ENCODE measurements at regions not wholly inside any gene's neighbourhood (a gene's known extent, or its start where the extent isn't known, plus 50 kb on each side); places are given as distances from the start of the nearest gene placed in this dataset.

DNA sequence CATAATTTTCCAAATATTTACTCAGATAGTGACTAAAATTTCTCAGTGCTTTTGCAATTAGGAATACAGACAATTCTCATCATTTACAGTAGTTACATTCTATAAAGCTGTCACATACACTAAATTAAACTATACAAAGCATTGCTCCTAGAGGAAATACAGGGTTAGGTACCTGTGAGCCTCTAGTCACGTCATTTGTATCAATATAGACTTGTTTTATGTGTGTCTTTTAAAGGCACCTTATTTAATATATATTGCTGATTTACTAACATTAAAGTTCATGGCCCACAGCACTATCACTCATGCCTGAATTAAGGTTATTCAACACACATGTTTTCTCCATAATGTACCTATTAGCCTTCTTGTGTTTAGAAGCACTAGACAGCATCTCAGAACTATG lies 78.7 kb downstream of the PABPC4L start:
- POLR2A ChIA-PET, result no interaction called here
- TF ChIP-seq, protein P1, sequence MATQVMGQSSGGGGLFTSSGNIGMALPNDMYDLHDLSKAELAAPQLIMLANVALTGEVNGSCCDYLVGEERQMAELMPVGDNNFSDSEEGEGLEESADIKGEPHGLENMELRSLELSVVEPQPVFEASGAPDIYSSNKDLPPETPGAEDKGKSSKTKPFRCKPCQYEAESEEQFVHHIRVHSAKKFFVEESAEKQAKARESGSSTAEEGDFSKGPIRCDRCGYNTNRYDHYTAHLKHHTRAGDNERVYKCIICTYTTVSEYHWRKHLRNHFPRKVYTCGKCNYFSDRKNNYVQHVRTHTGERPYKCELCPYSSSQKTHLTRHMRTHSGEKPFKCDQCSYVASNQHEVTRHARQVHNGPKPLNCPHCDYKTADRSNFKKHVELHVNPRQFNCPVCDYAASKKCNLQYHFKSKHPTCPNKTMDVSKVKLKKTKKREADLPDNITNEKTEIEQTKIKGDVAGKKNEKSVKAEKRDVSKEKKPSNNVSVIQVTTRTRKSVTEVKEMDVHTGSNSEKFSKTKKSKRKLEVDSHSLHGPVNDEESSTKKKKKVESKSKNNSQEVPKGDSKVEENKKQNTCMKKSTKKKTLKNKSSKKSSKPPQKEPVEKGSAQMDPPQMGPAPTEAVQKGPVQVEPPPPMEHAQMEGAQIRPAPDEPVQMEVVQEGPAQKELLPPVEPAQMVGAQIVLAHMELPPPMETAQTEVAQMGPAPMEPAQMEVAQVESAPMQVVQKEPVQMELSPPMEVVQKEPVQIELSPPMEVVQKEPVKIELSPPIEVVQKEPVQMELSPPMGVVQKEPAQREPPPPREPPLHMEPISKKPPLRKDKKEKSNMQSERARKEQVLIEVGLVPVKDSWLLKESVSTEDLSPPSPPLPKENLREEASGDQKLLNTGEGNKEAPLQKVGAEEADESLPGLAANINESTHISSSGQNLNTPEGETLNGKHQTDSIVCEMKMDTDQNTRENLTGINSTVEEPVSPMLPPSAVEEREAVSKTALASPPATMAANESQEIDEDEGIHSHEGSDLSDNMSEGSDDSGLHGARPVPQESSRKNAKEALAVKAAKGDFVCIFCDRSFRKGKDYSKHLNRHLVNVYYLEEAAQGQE (IDR thresholded peaks at IDR 0.05; ENCODE audit: insufficient read depth in 1 of 2, low read depth in 2 of 2, low read length in 1 of 2), result no peak
- no peak for TF ChIP-seq POLR2AphosphoS5 (IDR thresholded peaks at IDR 0.05; ENCODE audit: low read depth, low read length)
- no TSS peak for BruUV-seq (replicated peaks)
- intact Hi-C loops (cut with micrococcal nuclease; ENCODE audit: unreplicated experiment) (no loop called here), in situ Hi-C loops (cut with HindIII; ENCODE audit: low pct_unique_long_range_greater_than_20kb, low sequenced_read_pairs) (no loop called here)
- DNase-seq (ENCODE audit: low read depth, low spot score) (no peak), ATAC-seq (no peak)
- Histone ChIP-seq H3K4me1 (ENCODE audit: control insufficient read depth, insufficient read depth, low read length) (no peaks in the 10 kb centered on the region), H3K36me3 (ENCODE audit: control insufficient read depth, insufficient read depth, low read length) (no peaks in the 10 kb centered on the region), H3K27ac (ENCODE audit: low read length) (no peak overlapping the region), H3K4me3 (ENCODE audit: low read depth in 2 of 2, low read length in 2 of 2) (no peak overlapping the region), H3K27me3 (ENCODE audit: control insufficient read depth, insufficient read depth, low read length) (no peaks in the 10 kb centered on the region), H3K9me3 (ENCODE audit: control insufficient read depth, insufficient read depth, low read depth, low read length) (no peaks in the 10 kb centered on the region)
- CTCF ChIA-PET, result no interaction called here

DNA sequence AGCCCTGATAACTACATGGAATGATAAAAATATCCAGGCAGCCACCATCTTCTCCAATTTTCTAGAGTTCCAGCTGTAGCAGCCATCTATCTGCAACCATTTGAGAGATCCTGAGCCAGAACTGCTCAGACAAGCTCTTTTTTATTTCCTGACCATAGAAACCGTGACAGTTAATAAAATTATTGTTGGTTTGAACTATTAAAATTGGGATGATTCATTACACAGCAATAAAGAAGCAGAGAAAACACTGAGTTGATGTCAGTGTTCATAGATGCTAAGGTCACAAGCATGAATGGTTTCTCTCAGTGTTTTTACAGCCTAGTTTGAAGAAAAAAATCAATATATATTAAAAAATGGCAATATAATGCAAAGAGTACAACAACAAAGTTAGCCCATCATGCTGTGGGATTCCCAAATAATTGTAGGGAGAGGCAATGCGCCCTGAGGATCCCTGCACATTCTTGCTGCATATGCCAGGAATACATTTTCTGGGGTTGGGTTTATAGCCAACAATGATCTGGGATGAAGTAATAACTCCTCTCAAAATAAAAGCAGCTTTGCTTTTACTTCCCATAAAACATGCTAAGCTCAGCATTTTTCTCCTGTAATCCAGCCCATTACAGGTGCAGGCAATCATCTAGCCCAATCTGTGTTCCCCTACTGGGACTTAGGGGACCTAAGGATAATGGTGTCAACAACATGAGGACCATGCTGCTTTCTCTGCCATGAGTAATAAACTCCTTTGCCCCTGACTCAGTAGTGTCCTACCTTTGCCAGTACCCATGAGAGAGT lies 84.0 kb downstream of the PABPC4L start:
- in situ Hi-C loops (cut with HindIII; ENCODE audit: low pct_unique_long_range_greater_than_20kb, low sequenced_read_pairs), result no loop called here
- DNase-seq (ENCODE audit: low read depth, low spot score) (no peak), ATAC-seq (no peak)
- ChIA-PET CTCF (no interaction called here), POLR2A (no interaction called here)
- Histone ChIP-seq H3K27me3 (ENCODE audit: control insufficient read depth, insufficient read depth, low read length) (no peaks in the 10 kb centered on the region), H3K27ac (ENCODE audit: low read length) (no peak overlapping the region), H3K4me1 (ENCODE audit: control insufficient read depth, insufficient read depth, low read length) (no peaks in the 10 kb centered on the region), H3K9me3 (ENCODE audit: control insufficient read depth, insufficient read depth, low read depth, low read length) (no peaks in the 10 kb centered on the region), H3K4me3 (ENCODE audit: low read depth in 2 of 2, low read length in 2 of 2) (no peak overlapping the region), H3K36me3 (ENCODE audit: control insufficient read depth, insufficient read depth, low read length) (no peaks in the 10 kb centered on the region)
- intact Hi-C loops (cut with micrococcal nuclease; ENCODE audit: unreplicated experiment), result no loop called here
- BruUV-seq (replicated peaks), result no TSS peak
- TF ChIP-seq TCF7L2 (IDR thresholded peaks at IDR 0.05; ENCODE audit: low read depth, low read length) (no peak), POLR2AphosphoS5 (IDR thresholded peaks at IDR 0.05; ENCODE audit: low read depth, low read length) (no peak), SIN3A (IDR thresholded peaks at IDR 0.05; ENCODE audit: borderline replicate concordance, insufficient read depth, low read depth, low read length) (no peak)
- TF ChIP-seq, protein P2, sequence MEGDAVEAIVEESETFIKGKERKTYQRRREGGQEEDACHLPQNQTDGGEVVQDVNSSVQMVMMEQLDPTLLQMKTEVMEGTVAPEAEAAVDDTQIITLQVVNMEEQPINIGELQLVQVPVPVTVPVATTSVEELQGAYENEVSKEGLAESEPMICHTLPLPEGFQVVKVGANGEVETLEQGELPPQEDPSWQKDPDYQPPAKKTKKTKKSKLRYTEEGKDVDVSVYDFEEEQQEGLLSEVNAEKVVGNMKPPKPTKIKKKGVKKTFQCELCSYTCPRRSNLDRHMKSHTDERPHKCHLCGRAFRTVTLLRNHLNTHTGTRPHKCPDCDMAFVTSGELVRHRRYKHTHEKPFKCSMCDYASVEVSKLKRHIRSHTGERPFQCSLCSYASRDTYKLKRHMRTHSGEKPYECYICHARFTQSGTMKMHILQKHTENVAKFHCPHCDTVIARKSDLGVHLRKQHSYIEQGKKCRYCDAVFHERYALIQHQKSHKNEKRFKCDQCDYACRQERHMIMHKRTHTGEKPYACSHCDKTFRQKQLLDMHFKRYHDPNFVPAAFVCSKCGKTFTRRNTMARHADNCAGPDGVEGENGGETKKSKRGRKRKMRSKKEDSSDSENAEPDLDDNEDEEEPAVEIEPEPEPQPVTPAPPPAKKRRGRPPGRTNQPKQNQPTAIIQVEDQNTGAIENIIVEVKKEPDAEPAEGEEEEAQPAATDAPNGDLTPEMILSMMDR (IDR thresholded peaks at IDR 0.05), result no peak
- TF ChIP-seq, protein P1 (IDR thresholded peaks at IDR 0.05; ENCODE audit: insufficient read depth in 1 of 2, low read depth in 2 of 2, low read length in 1 of 2), result no peak

All from Panc1 (cell line).